ENCODE measurements at regions not wholly inside any gene's neighbourhood (a gene's known extent, or its start where the extent isn't known, plus 50 kb on each side); places are given as distances from the start of the nearest gene placed in this dataset.

DNA sequence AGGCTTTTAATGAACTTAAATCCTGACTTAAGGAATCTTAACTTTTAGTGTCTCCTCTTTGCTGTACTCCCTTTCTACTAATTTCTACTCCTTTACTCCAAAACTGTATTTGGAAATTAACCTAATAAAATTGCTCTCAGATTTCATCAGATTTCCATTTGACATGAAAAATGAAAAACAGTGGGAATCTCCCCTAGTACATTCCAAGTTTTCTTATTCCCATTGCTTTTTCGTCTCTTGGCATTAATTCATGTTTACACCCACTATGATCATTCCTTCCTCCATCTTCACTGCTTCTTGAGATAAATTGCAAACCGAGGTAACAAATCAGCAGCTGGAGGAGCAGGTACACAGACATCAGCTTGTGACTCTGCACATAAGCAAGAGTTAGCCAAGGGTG lies 208.7 kb downstream of the VGLL3 start:
- TF ChIP-seq CTCF (IDR thresholded peaks at IDR 0.05; ENCODE audit: low read depth, low read length) = no peak
- no peak for TF ChIP-seq EZH2phosphoT487 (IDR thresholded peaks at IDR 0.05; ENCODE audit: low read depth)
